ENCODE measurements at regions not wholly inside any gene's neighbourhood (a gene's known extent, or its start where the extent isn't known, plus 50 kb on each side); places are given as distances from the start of the nearest gene placed in this dataset.
A peak's percentile ranks its signal among the peaks of the same experiment; 100 is the strongest.
"Not testable (repeated sequence)": the region's sequence is repeated elsewhere in the genome, so short reads cannot be mapped to it uniquely, and the experiment has no call there.

DNA sequence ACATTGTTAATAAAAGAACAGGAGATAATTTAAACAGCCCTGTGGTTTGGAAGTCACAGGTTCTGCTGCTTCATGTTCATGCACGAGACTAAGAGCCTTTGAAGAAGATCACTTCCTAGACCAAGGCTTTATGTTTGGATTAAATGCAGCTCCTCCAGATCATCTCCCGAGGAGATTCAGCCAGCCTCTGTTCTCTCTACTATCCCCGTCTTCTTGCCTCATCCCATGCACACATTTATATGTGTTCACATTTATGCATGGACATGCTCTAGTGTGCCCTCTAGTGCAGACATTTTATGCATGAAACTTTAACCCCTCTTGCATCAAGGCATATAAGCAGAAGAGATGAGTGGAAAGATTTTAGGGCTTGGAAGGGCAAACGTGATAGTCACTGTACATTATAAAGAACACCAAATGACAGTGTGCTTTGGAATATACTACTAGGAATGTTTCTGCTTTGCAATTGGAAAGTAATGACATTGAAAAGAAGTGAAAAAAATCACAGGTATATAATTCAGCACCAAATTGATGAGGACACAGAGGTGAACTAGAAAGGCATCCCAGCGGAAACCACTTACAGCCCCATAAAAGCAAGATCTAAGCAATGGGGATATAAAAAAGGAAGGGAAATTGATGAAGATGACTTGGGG lies 271.5 kb upstream of the PLGLB2 start:
- H3K27ac ChIP-seq, H3K27me3 ChIP-seq: not testable (repeated sequence)
- WGBS, 2 donors, result 33 to 42% methylated on average over 4 to 5 of the region's 5 CpGs

DNA sequence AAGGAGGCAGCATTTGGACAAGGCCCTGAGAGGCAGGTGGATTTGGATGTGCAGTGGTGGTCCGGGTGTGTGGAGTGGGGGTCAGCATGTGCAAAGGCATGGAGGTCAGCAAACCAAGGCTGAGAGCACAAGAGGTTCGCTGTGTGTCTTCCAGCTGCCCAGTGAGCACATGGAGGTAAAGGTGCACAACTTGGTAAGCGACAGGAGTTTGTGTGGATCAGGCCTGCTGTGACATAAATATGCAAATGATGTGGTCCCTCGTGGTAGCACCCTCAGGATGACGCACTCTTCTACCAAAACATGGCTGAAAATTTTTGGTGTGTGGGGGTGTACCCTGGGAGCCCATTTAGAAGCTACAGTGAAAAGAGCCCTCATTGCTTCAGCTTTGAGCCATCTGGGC lies 271.0 kb upstream of the PLGLB2 start:
- H3K9me3 ChIP-seq; DNase-seq; H3K36me3 ChIP-seq; H3K4me1 ChIP-seq; intact Hi-C loops (cut with DNase I); H3K27me3 ChIP-seq; H3K4me3 ChIP-seq: not testable (repeated sequence)
- 76% methylated on average over 5 of the region's 5 CpGs for WGBS, 2 donors
- peak overlapping the region in 1 of 4 donors; percentile 37 for H3K27ac ChIP-seq

More for the DNA sequence above, 271.5 kb upstream of the PLGLB2 start:
- H3K4me1 ChIP-seq; H3K9me3 ChIP-seq; H3K36me3 ChIP-seq; H3K4me3 ChIP-seq; intact Hi-C loops (cut with DNase I); DNase-seq: not testable (repeated sequence)

DNA sequence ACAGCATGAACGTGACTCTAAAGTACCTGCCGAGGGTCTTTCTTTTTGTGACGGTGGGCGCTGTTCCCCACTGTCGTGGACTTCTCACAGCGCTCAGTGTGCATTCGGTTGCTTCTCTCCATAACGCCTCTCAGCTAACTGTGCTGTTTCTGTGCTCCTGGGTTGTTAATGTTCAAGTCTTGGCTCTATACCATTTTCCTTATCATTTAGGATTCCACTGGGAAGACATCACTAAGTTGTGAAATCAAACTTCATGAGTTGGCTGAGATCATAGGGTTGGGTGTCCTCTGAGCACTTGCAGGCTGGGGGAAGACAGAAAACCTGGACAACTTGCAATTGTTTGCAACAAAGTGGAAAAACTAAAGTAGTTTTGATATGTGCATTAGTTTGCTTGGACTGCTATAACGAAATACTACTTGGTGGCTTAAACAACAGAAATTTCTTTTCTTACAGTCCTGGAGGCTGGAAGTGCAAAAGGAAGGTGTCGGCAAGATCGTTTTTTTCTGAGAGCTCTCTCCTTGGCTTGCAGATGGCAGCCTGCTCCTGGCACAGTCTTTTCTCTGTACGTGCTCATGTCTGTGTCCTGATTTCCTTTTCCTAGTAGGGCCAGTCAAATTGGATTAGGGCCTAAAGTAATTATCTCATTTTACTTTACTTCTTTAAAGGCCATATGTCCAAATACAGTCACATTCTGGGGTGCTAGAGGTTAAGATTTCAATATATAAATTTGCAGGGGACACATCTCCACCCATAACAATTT lies 270.0 kb upstream of the PLGLB2 start:
- H3K4me1 ChIP-seq; DNase-seq; H3K27me3 ChIP-seq; H3K36me3 ChIP-seq; intact Hi-C loops (cut with DNase I); H3K4me3 ChIP-seq; H3K9me3 ChIP-seq: not testable (repeated sequence)
- H3K27ac ChIP-seq, result peak overlapping the region in 1 of 4 donors; percentile 37
- WGBS, 2 donors, result 87 to 88% methylated on average over 11 of the region's 12 CpGs

DNA sequence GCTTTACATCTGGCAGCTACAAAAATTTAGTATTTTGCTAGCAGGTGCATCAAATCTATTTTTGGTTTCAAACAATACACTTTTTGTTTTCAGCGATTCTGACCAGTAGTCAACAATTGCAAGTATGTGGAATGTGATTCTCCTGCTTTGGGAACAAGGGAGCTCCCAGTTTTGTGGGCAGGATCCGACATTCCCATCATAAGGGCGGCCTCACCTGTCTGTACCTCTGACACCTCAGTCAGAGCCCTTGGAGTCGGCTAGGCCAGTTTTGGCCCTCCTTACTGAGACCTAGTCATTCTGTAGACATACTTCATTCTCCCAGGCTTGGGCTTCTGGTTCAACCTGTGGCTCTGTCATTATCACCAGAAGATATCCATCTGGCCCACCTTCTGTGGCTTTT lies 269.0 kb upstream of the PLGLB2 start:
- H3K36me3 ChIP-seq; intact Hi-C loops (cut with DNase I); H3K4me1 ChIP-seq; H3K27me3 ChIP-seq; H3K27ac ChIP-seq; DNase-seq; H3K4me3 ChIP-seq; H3K9me3 ChIP-seq: not testable (repeated sequence)
- WGBS, 2 donors, result 90 to 93% methylated on average over 4 of the region's 4 CpGs

DNA sequence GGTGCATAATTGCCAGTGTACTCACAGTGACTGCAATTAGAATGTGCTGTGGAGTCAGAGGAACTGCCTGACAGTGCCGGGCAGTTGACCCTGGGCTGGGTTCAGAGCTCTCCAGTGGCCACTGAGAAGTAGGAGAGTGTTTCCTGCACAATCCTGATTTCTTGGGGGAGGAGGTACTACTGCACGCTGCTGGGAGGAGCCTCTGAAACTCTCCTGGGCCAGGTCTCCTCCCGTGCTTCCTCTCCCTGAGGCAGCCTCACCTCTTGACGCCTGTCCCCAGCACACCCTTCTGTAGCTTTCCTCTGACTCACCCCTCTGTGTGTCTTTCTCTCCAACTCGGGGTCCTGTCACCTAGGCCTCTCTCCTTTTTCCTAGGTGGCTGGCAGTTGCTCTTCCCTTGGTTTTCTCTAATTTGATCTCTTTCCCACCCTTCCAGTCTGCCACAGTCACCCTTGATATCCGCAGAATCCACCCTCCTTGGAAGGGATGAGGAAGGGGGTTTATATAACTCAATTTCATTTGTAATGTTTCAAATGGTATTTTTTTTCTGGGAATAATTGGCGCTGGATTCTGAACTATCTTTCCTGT lies 264.7 kb upstream of the PLGLB2 start:
- H3K27ac ChIP-seq; DNase-seq; H3K36me3 ChIP-seq; H3K4me3 ChIP-seq; H3K27me3 ChIP-seq; intact Hi-C loops (cut with DNase I); H3K9me3 ChIP-seq; H3K4me1 ChIP-seq: not testable (repeated sequence)
- WGBS, 2 donors, result 37 to 66% methylated on average over 7 of the region's 7 CpGs

DNA sequence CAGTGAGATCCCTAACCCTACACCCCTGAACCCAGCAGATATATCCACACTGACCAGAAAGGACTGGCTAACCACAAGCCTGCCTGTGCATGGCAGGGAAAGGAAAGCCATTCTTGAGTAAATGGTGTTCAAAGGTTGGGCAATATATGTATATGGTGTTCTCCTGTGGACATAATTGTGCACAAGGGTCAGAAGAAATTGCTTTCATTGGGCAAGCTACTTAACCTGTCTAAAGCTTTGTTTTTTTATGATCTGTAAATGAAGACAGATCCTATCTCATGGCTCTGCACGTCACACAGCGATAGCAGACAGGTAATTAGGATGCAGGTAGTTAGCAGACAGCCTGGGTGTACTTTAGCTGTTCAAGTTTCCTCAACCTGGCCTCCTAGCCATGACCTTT lies 263.5 kb upstream of the PLGLB2 start:
- H3K4me1 ChIP-seq; H3K27me3 ChIP-seq; DNase-seq; H3K9me3 ChIP-seq; H3K36me3 ChIP-seq; H3K27ac ChIP-seq; intact Hi-C loops (cut with DNase I); H3K4me3 ChIP-seq: not testable (repeated sequence)
- 17 to 78% methylated on average over 2 of the region's 2 CpGs for WGBS, 2 donors

DNA sequence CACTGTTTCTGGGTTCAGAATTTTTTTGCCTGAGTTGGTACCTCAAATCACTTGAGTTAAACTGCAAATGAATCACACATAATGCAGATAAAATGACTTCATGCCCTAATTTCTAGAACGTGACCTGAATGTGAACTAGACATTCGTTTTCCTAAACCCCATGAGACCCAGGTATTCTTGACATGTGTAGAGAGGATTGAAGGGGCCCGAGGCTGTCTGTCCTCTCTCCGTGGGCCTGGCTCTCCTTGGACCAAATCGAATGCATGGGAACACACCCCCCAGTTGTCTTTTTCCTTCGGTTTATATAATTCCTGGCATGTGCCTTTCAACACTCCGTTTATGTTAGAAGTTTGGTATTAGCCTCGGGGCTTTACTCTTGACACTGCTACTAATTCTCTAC lies 262.4 kb upstream of the PLGLB2 start:
- H3K9me3 ChIP-seq; H3K27me3 ChIP-seq; intact Hi-C loops (cut with DNase I); DNase-seq; H3K4me1 ChIP-seq; H3K36me3 ChIP-seq: not testable (repeated sequence)
- WGBS, 2 donors, result 64 to 81% methylated on average over 6 of the region's 8 CpGs
- Histone ChIP-seq H3K27ac (peak overlapping the region in 1 of 4 donors; percentile 39), H3K4me3 (peak overlapping the region in 1 of 4 donors; percentile 23)

DNA sequence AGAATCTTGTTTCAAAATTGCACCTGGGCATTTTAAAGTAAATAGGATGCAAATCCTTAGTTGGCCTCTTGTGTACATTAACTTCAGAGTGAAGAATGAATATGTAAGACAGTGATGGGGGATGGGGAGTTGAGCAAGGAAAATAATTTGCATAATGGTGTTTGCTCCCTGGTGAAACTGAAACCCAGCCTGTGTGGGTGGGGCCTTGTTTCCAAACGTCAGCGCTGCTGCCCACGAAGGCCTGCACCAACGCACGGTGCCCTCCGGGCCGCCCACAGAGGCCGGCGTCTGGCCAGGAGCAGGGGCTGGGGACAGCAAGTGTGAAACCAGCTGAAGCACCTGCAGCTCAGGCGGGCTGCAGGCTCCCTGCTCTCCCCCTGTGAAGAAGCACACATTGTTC lies 262.0 kb upstream of the PLGLB2 start:
- Histone ChIP-seq H3K4me3 (peak overlapping the region in 1 of 4 donors; percentile 23), H3K27ac (peak overlapping the region in 3 of 4 donors; percentile 55 to 61 (median 57))
- H3K27me3 ChIP-seq; intact Hi-C loops (cut with DNase I); H3K4me1 ChIP-seq; H3K36me3 ChIP-seq; DNase-seq; H3K9me3 ChIP-seq: not testable (repeated sequence)
- WGBS, 2 donors, result no CpG with 5 or more reads among the region's 10 CpGs

DNA sequence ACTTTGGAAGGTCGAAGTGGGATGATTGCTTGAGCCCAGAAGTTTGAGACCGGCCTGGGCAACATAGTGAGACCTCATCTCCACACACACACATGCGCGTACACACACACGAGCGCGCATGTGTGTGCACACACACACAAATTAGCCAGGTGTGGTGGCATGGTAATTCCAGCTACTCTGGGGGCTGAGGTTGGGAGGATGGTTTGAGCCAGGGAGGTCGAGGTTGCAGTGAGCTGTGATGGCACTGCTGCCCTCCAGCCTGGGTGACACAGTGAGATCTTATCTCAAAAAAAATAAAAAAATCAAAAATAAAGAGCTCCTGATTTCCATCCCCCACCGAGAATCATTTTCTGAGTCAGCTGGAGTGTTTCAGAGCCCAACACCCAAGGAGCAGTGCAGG lies 261.5 kb upstream of the PLGLB2 start:
- 73 to 94% methylated on average over 8 of the region's 9 CpGs for WGBS, 2 donors
- peak overlapping the region; percentile 35 to 61 (median 56) for H3K27ac ChIP-seq
- intact Hi-C loops (cut with DNase I), result not testable (repeated sequence)

DNA sequence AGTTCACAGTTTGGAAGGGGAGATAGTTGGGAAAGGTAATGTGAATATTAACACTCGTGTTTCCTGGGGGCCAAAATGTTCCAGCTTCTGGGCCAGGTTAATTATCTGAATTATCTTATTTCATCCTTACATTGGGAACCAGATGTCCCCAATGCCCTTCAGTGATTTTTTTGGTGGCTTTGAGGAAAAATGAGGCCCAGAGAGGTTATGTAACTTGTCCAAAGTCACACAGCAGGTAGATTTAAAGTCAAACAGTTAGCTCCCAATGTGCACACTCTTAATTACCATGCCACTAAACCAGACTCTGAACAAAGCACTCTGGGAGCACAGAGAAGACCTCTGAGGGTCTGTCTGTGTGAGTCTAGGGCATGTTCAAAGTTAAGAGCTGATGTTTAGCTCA lies 259.9 kb upstream of the PLGLB2 start:
- H3K27me3 ChIP-seq; H3K9me3 ChIP-seq; H3K4me3 ChIP-seq; H3K4me1 ChIP-seq; H3K27ac ChIP-seq; DNase-seq; H3K36me3 ChIP-seq; intact Hi-C loops (cut with DNase I): not testable (repeated sequence)
- 91 to 95% methylated on average over 1 of the region's 1 CpG for WGBS, 2 donors

More for the DNA sequence above, 261.5 kb upstream of the PLGLB2 start:
- not testable (repeated sequence) for H3K36me3 ChIP-seq, H3K9me3 ChIP-seq, H3K4me1 ChIP-seq, H3K27me3 ChIP-seq, DNase-seq
- H3K4me3 ChIP-seq, result peak overlapping the region in 1 of 4 donors; percentile 23

DNA sequence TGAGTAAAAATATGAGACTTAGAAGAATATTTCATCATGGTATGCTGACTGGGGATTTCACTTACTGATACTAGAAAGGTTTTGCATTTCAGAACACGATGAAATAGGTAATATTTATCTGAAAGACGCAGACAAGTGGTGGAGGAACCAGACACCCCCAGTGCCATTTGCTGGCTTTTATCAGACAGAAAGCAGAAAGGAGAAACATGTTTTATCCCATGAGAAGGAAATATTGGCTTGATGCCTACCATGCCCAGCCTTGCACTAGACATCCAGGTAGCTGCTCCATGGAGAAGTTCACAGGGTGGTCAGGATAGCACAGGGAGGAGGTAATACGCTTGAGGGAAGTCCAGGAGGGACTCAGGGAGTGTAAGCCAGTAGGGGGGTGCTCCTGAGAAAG lies 258.9 kb upstream of the PLGLB2 start:
- H3K4me1 ChIP-seq; H3K36me3 ChIP-seq; H3K27me3 ChIP-seq; DNase-seq; H3K4me3 ChIP-seq; H3K27ac ChIP-seq; H3K9me3 ChIP-seq; intact Hi-C loops (cut with DNase I): not testable (repeated sequence)
- 90 to 94% methylated on average over 3 of the region's 3 CpGs for WGBS, 2 donors

DNA sequence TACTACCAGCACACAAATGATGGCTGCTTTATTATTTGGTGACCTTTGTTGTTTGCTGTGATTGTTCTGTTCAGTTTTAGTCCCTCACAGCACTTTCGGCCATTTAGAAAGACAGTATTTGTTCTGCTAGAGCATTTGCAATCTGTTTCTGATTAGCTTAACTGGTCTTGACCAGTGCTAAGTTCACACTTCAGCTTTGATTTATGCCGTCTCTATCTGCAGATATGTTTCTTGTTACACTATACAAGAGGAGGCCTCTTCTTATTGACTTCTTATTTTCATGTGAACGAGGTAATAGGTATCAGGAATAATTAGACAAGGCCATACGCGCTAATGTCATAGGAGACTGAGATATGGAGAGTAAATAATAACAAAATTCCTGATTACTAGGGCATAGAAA lies 253.0 kb upstream of the PLGLB2 start:
- H3K9me3 ChIP-seq, H3K27me3 ChIP-seq, DNase-seq, H3K4me1 ChIP-seq, H3K4me3 ChIP-seq, H3K27ac ChIP-seq, H3K36me3 ChIP-seq: not testable (repeated sequence)
- WGBS, 2 donors, result 88 to 90% methylated on average over 5 of the region's 5 CpGs
- intact Hi-C loops (cut with DNase I), result loop anchor here (5.0 to 10.0 kb wide), 2 partner anchors 507 to 670 kb away; no protein-coding TSS in a partner anchor

DNA sequence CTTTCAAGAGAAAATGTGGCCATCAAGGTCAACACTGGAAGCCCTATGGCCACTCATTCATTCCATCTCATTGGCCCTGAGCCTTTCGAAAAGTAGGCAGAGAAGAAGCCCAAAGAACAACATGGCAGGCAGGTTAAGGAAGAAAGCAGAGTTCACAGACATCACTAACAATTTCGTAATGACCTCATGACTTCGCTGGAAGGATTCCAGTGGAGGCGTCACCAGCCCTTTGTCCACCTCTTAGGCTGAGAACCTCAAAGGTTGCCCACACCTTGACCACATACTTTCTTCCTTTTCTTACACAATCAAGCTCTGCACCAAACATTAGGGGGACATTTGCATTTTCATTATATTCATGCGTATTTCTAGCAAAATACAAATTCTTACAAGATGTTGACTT lies 252.4 kb upstream of the PLGLB2 start:
- not testable (repeated sequence) for DNase-seq, H3K27me3 ChIP-seq, H3K4me1 ChIP-seq, H3K9me3 ChIP-seq, H3K4me3 ChIP-seq, H3K36me3 ChIP-seq, H3K27ac ChIP-seq
- intact Hi-C loops (cut with DNase I), result loop anchor here (10.0 kb wide), 1 partner anchor 669 kb away; no protein-coding TSS in a partner anchor
- 84 to 95% methylated on average over 5 of the region's 5 CpGs for WGBS, 2 donors
